ENCODE measurements at regions not wholly inside any gene's neighbourhood (a gene's known extent, or its start where the extent isn't known, plus 50 kb on each side); places are given as distances from the start of the nearest gene placed in this dataset.

- Mint-ChIP-seq H3K36me3 (peaks cover 12% of the 10 kb centered on the region), H3K4me1 (ENCODE audit: low read depth in 2 of 2) (no peaks in the 10 kb centered on the region), H3K27me3 (no peaks in the 10 kb centered on the region), H3K4me3 (no peak overlapping the region), H3K9me3 (peaks cover 38% of the 10 kb centered on the region), H3K27ac (no peak overlapping the region)
- ATAC-seq (no peak), DNase-seq (ENCODE audit: low spot score) (no peak)
Observed at GRCh38 chr2:139217641-139218040, 437.5 kb upstream of the NXPH2 start.

- ATAC-seq = no peak
- DNase-seq (ENCODE audit: low spot score) = no peak
- no peaks in the 10 kb centered on the region for H3K27me3 Mint-ChIP-seq
- H3K27ac Mint-ChIP-seq = no peak overlapping the region
- no peaks in the 10 kb centered on the region for H3K4me1 Mint-ChIP-seq (ENCODE audit: low read depth in 2 of 2)
- peaks cover 12% of the 10 kb centered on the region for H3K36me3 Mint-ChIP-seq
- H3K9me3 Mint-ChIP-seq = peaks cover 41% of the 10 kb centered on the region
- H3K4me3 Mint-ChIP-seq = no peak overlapping the region
Observed at GRCh38 chr2:139216435-139216834, 436.2 kb upstream of the NXPH2 start.

- Mint-ChIP-seq H3K4me1 (ENCODE audit: low read depth in 2 of 2) (no peaks in the 10 kb centered on the region), H3K27me3 (no peaks in the 10 kb centered on the region), H3K27ac (no peak overlapping the region), H3K36me3 (peaks cover 12% of the 10 kb centered on the region), H3K9me3 (peaks cover 38% of the 10 kb centered on the region), H3K4me3 (no peak overlapping the region)
- DNase-seq (ENCODE audit: low spot score) (no peak), ATAC-seq (no peak)
Observed at GRCh38 chr2:139214801-139215200, 434.6 kb upstream of the NXPH2 start.

- no peak overlapping the region for H3K4me3 Mint-ChIP-seq
- DNase-seq (ENCODE audit: low spot score) (no peak), ATAC-seq (no peak)
- H3K4me1 Mint-ChIP-seq (ENCODE audit: low read depth in 2 of 2) = no peaks in the 10 kb centered on the region
- H3K27ac Mint-ChIP-seq = no peak overlapping the region
- H3K27me3 Mint-ChIP-seq = no peaks in the 10 kb centered on the region
- H3K36me3 Mint-ChIP-seq = no peaks in the 10 kb centered on the region
- H3K9me3 Mint-ChIP-seq = peaks cover 10% of the 10 kb centered on the region
Observed at GRCh38 chr2:139209586-139209985, 429.4 kb upstream of the NXPH2 start.

- no peaks in the 10 kb centered on the region for H3K27me3 Mint-ChIP-seq
- no peak overlapping the region for H3K4me3 Mint-ChIP-seq
- ATAC-seq (no peak), DNase-seq (ENCODE audit: low spot score) (no peak)
- no peaks in the 10 kb centered on the region for H3K36me3 Mint-ChIP-seq
- no peaks in the 10 kb centered on the region for H3K4me1 Mint-ChIP-seq (ENCODE audit: low read depth in 2 of 2)
- H3K9me3 Mint-ChIP-seq = peaks cover 13% of the 10 kb centered on the region
- no peak overlapping the region for H3K27ac Mint-ChIP-seq
Observed at GRCh38 chr2:139201516-139201915, 421.3 kb upstream of the NXPH2 start.

- no peaks in the 10 kb centered on the region for H3K27me3 Mint-ChIP-seq
- DNase-seq (ENCODE audit: low spot score) (no peak), ATAC-seq (no peak)
- H3K9me3 Mint-ChIP-seq = peaks cover 20% of the 10 kb centered on the region
- no peak overlapping the region for H3K27ac Mint-ChIP-seq
- H3K4me3 Mint-ChIP-seq = no peak overlapping the region
- no peaks in the 10 kb centered on the region for H3K4me1 Mint-ChIP-seq (ENCODE audit: low read depth in 2 of 2)
- no peaks in the 10 kb centered on the region for H3K36me3 Mint-ChIP-seq
Observed at GRCh38 chr2:139196754-139197153, 416.6 kb upstream of the NXPH2 start.

GRCh38 chr2:139194546-139194945 lies 414.4 kb upstream of the NXPH2 start:
- H3K36me3 Mint-ChIP-seq = no peaks in the 10 kb centered on the region
- no peak overlapping the region for H3K27ac Mint-ChIP-seq
- ATAC-seq = no peak
- no peak overlapping the region for H3K4me3 Mint-ChIP-seq
- no peaks in the 10 kb centered on the region for H3K4me1 Mint-ChIP-seq (ENCODE audit: low read depth in 2 of 2)
- no peaks in the 10 kb centered on the region for H3K27me3 Mint-ChIP-seq
- H3K9me3 Mint-ChIP-seq = peaks cover 18% of the 10 kb centered on the region
- no peak for DNase-seq (ENCODE audit: low spot score)

GRCh38 chr2:139177041-139177440 lies 396.9 kb upstream of the NXPH2 start:
- H3K4me1 Mint-ChIP-seq (ENCODE audit: low read depth in 2 of 2) = no peaks in the 10 kb centered on the region
- no peak for DNase-seq (ENCODE audit: low spot score)
- no peaks in the 10 kb centered on the region for H3K36me3 Mint-ChIP-seq
- no peak overlapping the region for H3K4me3 Mint-ChIP-seq
- peaks cover 23% of the 10 kb centered on the region for H3K9me3 Mint-ChIP-seq
- no peak for ATAC-seq
- H3K27me3 Mint-ChIP-seq = no peaks in the 10 kb centered on the region
- no peak overlapping the region for H3K27ac Mint-ChIP-seq

- no peaks in the 10 kb centered on the region for H3K4me1 Mint-ChIP-seq (ENCODE audit: low read depth in 2 of 2)
- H3K4me3 Mint-ChIP-seq = no peak overlapping the region
- no peak for ATAC-seq
- no peak overlapping the region for H3K27ac Mint-ChIP-seq
- no peaks in the 10 kb centered on the region for H3K27me3 Mint-ChIP-seq
- DNase-seq (ENCODE audit: low spot score) = no peak
- no peaks in the 10 kb centered on the region for H3K36me3 Mint-ChIP-seq
- peaks cover 21% of the 10 kb centered on the region for H3K9me3 Mint-ChIP-seq
Observed at GRCh38 chr2:139175510-139175909, 395.3 kb upstream of the NXPH2 start.

- ATAC-seq = no peak
- Mint-ChIP-seq H3K4me3 (no peak overlapping the region), H3K27ac (no peak overlapping the region), H3K4me1 (ENCODE audit: low read depth in 2 of 2) (no peaks in the 10 kb centered on the region), H3K27me3 (no peaks in the 10 kb centered on the region), H3K36me3 (no peaks in the 10 kb centered on the region), H3K9me3 (peaks cover 10% of the 10 kb centered on the region)
- DNase-seq (ENCODE audit: low spot score) = no peak
Observed at GRCh38 chr2:139170406-139170805, 390.2 kb upstream of the NXPH2 start.

GRCh38 chr2:139165601-139166000 lies 385.4 kb upstream of the NXPH2 start:
- Mint-ChIP-seq H3K36me3 (no peaks in the 10 kb centered on the region), H3K9me3 (peaks cover 4% of the 10 kb centered on the region), H3K27me3 (no peaks in the 10 kb centered on the region), H3K4me1 (ENCODE audit: low read depth in 2 of 2) (no peaks in the 10 kb centered on the region), H3K4me3 (no peak overlapping the region), H3K27ac (no peak overlapping the region)
- ATAC-seq (no peak), DNase-seq (ENCODE audit: low spot score) (no peak)

GRCh38 chr2:139165041-139165440 lies 384.9 kb upstream of the NXPH2 start:
- Mint-ChIP-seq H3K4me1 (ENCODE audit: low read depth in 2 of 2) (no peaks in the 10 kb centered on the region), H3K27me3 (no peaks in the 10 kb centered on the region), H3K27ac (no peak overlapping the region), H3K4me3 (no peak overlapping the region), H3K36me3 (no peaks in the 10 kb centered on the region), H3K9me3 (peaks cover 4% of the 10 kb centered on the region)
- DNase-seq (ENCODE audit: low spot score) (no peak), ATAC-seq (no peak)

GRCh38 chr2:139162957-139163356 lies 382.8 kb upstream of the NXPH2 start:
- H3K27ac Mint-ChIP-seq = no peak overlapping the region
- H3K9me3 Mint-ChIP-seq = peaks cover 12% of the 10 kb centered on the region
- no peaks in the 10 kb centered on the region for H3K36me3 Mint-ChIP-seq
- H3K4me1 Mint-ChIP-seq (ENCODE audit: low read depth in 2 of 2) = no peaks in the 10 kb centered on the region
- H3K27me3 Mint-ChIP-seq = no peaks in the 10 kb centered on the region
- no peak for DNase-seq (ENCODE audit: low spot score)
- no peak for ATAC-seq
- H3K4me3 Mint-ChIP-seq = no peak overlapping the region

- ATAC-seq (no peak), DNase-seq (ENCODE audit: low spot score) (no peak)
- peaks cover 14% of the 10 kb centered on the region for H3K9me3 Mint-ChIP-seq
- no peaks in the 10 kb centered on the region for H3K36me3 Mint-ChIP-seq
- no peak overlapping the region for H3K27ac Mint-ChIP-seq
- no peaks in the 10 kb centered on the region for H3K4me1 Mint-ChIP-seq (ENCODE audit: low read depth in 2 of 2)
- H3K4me3 Mint-ChIP-seq = no peak overlapping the region
- no peaks in the 10 kb centered on the region for H3K27me3 Mint-ChIP-seq
Observed at GRCh38 chr2:139162456-139162855, 382.3 kb upstream of the NXPH2 start.

- Mint-ChIP-seq H3K27me3 (no peaks in the 10 kb centered on the region), H3K4me1 (ENCODE audit: low read depth in 2 of 2) (no peaks in the 10 kb centered on the region), H3K36me3 (peaks cover 4% of the 10 kb centered on the region), H3K9me3 (peaks cover 20% of the 10 kb centered on the region), H3K27ac (no peak overlapping the region), H3K4me3 (no peak overlapping the region)
- no peak for DNase-seq (ENCODE audit: low spot score)
- ATAC-seq = no peak
Observed at GRCh38 chr2:139160836-139161235, 380.6 kb upstream of the NXPH2 start.
